Neural progenitor cell (in vitro differentiated cells): ENCODE measurements at regions not wholly inside any gene's neighbourhood (a gene's known extent, or its start where the extent isn't known, plus 50 kb on each side); places are given as distances from the start of the nearest gene placed in this dataset.

Source experiments
- DNase-seq: peaks from one replicate; pipeline ENCODE4 v3.0.0-alpha.2; 2016; ENCODE audit warnings: low spot score
- H2AFZ ChIP-seq: fragments of 200-600 bp; sonication (generic); replicated peaks from 2 replicates; pipeline ENCODE4 v1.6.1; 2016; ENCODE audit warnings: antibody characterized with exemption
- H3F3A ChIP-seq: fragments of 200-600 bp; sonication (generic); 2 replicates; pipeline ENCODE4 v1.6.1; 2016; ENCODE audit warnings: antibody characterized with exemption, low read depth
- H3K27ac ChIP-seq: fragments of 200-600 bp; sonication (generic); 2 replicates; pipeline ENCODE4 v1.5.1; 2016; ENCODE audit warnings: mild to moderate bottlenecking
- H3K27me3 ChIP-seq: fragments of 200-600 bp; sonication (generic); 2 replicates; pipeline ENCODE4 v1.6.1; 2016; ENCODE audit warnings: mild to moderate bottlenecking, moderate library complexity
- H3K36me3 ChIP-seq: fragments of 200-600 bp; sonication (generic); 2 replicates; pipeline ENCODE4 v1.5.1; 2016
- H3K4me1 ChIP-seq: fragments of 200-600 bp; sonication (generic); 2 replicates; pipeline ENCODE4 v1.6.1; 2016; ENCODE audit warnings: mixed run types
- H3K4me2 ChIP-seq: fragments of 200-600 bp; sonication (generic); 2 replicates; pipeline ENCODE4 v1.6.1; 2016
- H3K4me3 ChIP-seq: fragments of 200-600 bp; sonication (generic); 2 replicates; pipeline ENCODE4 v1.5.1; 2016
- H3K79me2 ChIP-seq: fragments of 200-600 bp; sonication (generic); 2 replicates; pipeline ENCODE4 v1.6.1; 2016; ENCODE audit warnings: low read depth
- H3K9ac ChIP-seq: fragments of 200-600 bp; sonication (generic); 2 replicates; pipeline ENCODE4 v1.6.1; 2016
- H3K9me3 ChIP-seq: fragments of 200-600 bp; sonication (generic); 2 replicates; pipeline ENCODE4 v1.5.1; 2016; ENCODE audit warnings: low read depth
- H4K20me1 ChIP-seq: fragments of 200-600 bp; sonication (generic); 2 replicates; pipeline ENCODE4 v1.6.1; 2016; ENCODE audit warnings: low read depth
- H3K27ac Mint-ChIP-seq: 3 replicates; pipeline ENCODE4 v1.8.0; 2021; ENCODE audit warnings: mixed read lengths
- H3K27me3 Mint-ChIP-seq: 2 replicates; pipeline ENCODE4 v1.8.0; 2022; ENCODE audit warnings: low read depth, mild to moderate bottlenecking, inconsistent platforms, moderate library complexity, mixed read lengths; ENCODE audit not compliant: insufficient read depth
- H3K36me3 Mint-ChIP-seq: 3 replicates; pipeline ENCODE4 v1.8.0; 2021; ENCODE audit warnings: mixed read lengths
- H3K4me1 Mint-ChIP-seq: 3 replicates; pipeline ENCODE4 v1.8.0; 2021; ENCODE audit warnings: mixed read lengths
- H3K4me3 Mint-ChIP-seq: 3 replicates; pipeline ENCODE4 v1.8.0; 2021; ENCODE audit warnings: mild to moderate bottlenecking, moderate library complexity, mixed read lengths
- H3K9me3 Mint-ChIP-seq: 3 replicates; pipeline ENCODE4 v1.8.0; 2020; ENCODE audit warnings: mixed read lengths
- EZH2 ChIP-seq: fragments of 200-600 bp; sonication (generic); IDR thresholded peaks from 2 replicates; pipeline ENCODE4 v1.6.1; 2017; ENCODE audit warnings: antibody characterized with exemption, mild to moderate bottlenecking, moderate library complexity
- EZH2phosphoT487 ChIP-seq: fragments of 200-600 bp; sonication (generic); IDR thresholded peaks from 2 replicates; pipeline ENCODE4 v1.6.1; 2017; ENCODE audit warnings: antibody characterized with exemption
- TF ChIP-seq, protein P1 (sequence below): fragments of 200-600 bp; sonication (generic); IDR thresholded peaks from 2 replicates; pipeline ENCODE4 v1.5.1; 2017; ENCODE audit warnings: antibody characterized with exemption, mild to moderate bottlenecking

DNA sequence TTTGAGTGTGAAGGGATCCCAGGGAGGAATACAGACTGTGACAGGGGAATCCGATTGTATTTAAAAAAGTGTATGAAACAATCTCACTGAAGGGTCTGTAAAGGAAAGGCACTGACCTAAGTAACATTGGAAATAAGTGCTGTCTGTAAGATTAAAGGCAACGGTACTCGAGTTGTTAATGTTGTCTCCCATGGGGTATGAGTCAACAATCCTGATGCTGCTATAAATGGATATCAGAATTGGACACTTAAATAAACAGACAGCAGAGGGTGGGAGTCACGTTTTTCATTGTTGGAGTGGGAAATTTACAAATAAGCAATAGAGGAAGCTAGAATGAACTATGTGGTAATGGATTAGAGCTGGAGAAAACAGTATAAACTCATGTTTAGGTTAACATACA is 452.4 kb upstream of the RGPD4 start:
- no peaks in the 10 kb centered on the region for H4K20me1 ChIP-seq
- H3K36me3 Mint-ChIP-seq = no peaks in the 10 kb centered on the region
- H3F3A ChIP-seq = no peaks in the 10 kb centered on the region
- no peaks in the 10 kb centered on the region for H3K79me2 ChIP-seq
- no peak overlapping the region for H3K4me3 ChIP-seq
- H3K4me3 Mint-ChIP-seq = no peak overlapping the region
- no peaks in the 10 kb centered on the region for H3K27me3 ChIP-seq
- no peak overlapping the region for H3K27ac Mint-ChIP-seq
- no peaks in the 10 kb centered on the region for H3K36me3 ChIP-seq
- H3K27ac ChIP-seq = no peak overlapping the region
- no peak overlapping the region for H3K4me2 ChIP-seq
- no peaks in the 10 kb centered on the region for H3K4me1 Mint-ChIP-seq
- peaks cover 12% of the 10 kb centered on the region for H3K9me3 Mint-ChIP-seq
- no peaks in the 10 kb centered on the region for H3K4me1 ChIP-seq
- no peak overlapping the region for H3K9ac ChIP-seq
- no peak for DNase-seq
- H3K9me3 ChIP-seq = peaks cover 5% of the 10 kb centered on the region
- TF ChIP-seq EZH2 (no peak), EZH2phosphoT487 (no peak)
- TF ChIP-seq, protein P1, sequence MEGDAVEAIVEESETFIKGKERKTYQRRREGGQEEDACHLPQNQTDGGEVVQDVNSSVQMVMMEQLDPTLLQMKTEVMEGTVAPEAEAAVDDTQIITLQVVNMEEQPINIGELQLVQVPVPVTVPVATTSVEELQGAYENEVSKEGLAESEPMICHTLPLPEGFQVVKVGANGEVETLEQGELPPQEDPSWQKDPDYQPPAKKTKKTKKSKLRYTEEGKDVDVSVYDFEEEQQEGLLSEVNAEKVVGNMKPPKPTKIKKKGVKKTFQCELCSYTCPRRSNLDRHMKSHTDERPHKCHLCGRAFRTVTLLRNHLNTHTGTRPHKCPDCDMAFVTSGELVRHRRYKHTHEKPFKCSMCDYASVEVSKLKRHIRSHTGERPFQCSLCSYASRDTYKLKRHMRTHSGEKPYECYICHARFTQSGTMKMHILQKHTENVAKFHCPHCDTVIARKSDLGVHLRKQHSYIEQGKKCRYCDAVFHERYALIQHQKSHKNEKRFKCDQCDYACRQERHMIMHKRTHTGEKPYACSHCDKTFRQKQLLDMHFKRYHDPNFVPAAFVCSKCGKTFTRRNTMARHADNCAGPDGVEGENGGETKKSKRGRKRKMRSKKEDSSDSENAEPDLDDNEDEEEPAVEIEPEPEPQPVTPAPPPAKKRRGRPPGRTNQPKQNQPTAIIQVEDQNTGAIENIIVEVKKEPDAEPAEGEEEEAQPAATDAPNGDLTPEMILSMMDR = no peak
- no peak overlapping the region for H2AFZ ChIP-seq
- no peaks in the 10 kb centered on the region for H3K27me3 Mint-ChIP-seq

DNA sequence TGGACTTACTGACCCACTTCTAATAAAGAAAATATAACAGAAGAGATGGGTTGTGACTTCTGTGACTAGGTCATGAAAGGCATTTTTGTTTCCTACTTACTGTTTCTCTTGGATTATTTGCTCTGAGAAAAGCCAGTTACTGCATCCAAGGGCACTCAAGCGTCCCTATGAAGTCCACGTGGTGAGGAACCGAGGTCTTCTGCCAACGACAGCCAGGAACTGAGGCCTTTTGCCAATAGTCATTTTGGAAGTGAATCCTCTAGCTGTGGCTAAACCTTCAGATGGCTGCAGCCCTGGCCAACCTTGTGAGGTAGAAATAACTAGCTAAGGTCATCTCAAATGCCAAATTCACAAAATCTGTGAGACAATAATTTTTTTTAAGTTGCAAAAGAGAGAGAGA is 449.8 kb upstream of the RGPD4 start:
- no peaks in the 10 kb centered on the region for H3F3A ChIP-seq
- no peaks in the 10 kb centered on the region for H3K79me2 ChIP-seq
- Mint-ChIP-seq H3K9me3 (peaks cover 12% of the 10 kb centered on the region), H3K4me1 (no peaks in the 10 kb centered on the region), H3K36me3 (no peaks in the 10 kb centered on the region), H3K27me3 (no peaks in the 10 kb centered on the region), H3K4me3 (no peak overlapping the region), H3K27ac (no peak overlapping the region)
- no peak overlapping the region for H3K27ac ChIP-seq
- no peak overlapping the region for H3K4me3 ChIP-seq
- TF ChIP-seq EZH2phosphoT487 (no peak), EZH2 (no peak)
- TF ChIP-seq, protein P1 = no peak
- no peaks in the 10 kb centered on the region for H4K20me1 ChIP-seq
- no peaks in the 10 kb centered on the region for H3K4me1 ChIP-seq
- no peaks in the 10 kb centered on the region for H3K36me3 ChIP-seq
- H2AFZ ChIP-seq = no peak overlapping the region
- H3K9ac ChIP-seq = no peak overlapping the region
- no peak overlapping the region for H3K4me2 ChIP-seq
- no peaks in the 10 kb centered on the region for H3K9me3 ChIP-seq
- no peak for DNase-seq
- no peaks in the 10 kb centered on the region for H3K27me3 ChIP-seq

GRCh38 chr2:107380912-107381311 is 445.8 kb upstream of the RGPD4 start:
- Mint-ChIP-seq H3K9me3 (peaks cover 9% of the 10 kb centered on the region), H3K4me3 (no peak overlapping the region), H3K27ac (no peak overlapping the region), H3K36me3 (no peaks in the 10 kb centered on the region), H3K27me3 (no peaks in the 10 kb centered on the region), H3K4me1 (peaks cover 10% of the 10 kb centered on the region)
- H2AFZ ChIP-seq = no peak overlapping the region
- H3K36me3 ChIP-seq = no peaks in the 10 kb centered on the region
- H3K9ac ChIP-seq = no peak overlapping the region
- no peaks in the 10 kb centered on the region for H3K27me3 ChIP-seq
- no peak overlapping the region for H3K27ac ChIP-seq
- no peaks in the 10 kb centered on the region for H3K9me3 ChIP-seq
- H3K4me1 ChIP-seq = no peaks in the 10 kb centered on the region
- H3K4me2 ChIP-seq = no peak overlapping the region
- H3K79me2 ChIP-seq = no peaks in the 10 kb centered on the region
- no peaks in the 10 kb centered on the region for H4K20me1 ChIP-seq
- H3K4me3 ChIP-seq = no peak overlapping the region
- DNase-seq = no peak
- TF ChIP-seq EZH2phosphoT487 (no peak), EZH2 (no peak)
- TF ChIP-seq, protein P1 = no peak
- no peaks in the 10 kb centered on the region for H3F3A ChIP-seq

DNA sequence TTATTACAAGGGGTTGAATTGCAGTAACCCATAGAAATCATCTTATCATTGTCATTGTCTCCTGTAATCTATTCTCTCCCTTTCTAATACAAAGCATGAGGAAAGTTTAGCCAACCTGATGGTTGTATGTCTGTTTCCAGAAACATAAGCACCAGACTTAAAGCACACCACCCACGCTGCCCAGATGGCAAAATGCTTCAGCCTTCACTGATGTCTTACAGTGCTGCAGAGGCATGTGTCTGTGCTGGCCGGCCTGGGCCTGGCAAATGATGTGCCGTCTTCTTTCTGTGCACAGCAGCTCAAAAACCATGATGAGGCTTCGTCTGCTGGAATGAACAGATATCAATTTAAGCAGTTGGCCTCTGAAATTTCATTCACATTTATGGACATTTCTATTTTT is 443.0 kb upstream of the RGPD4 start:
- Mint-ChIP-seq H3K27ac (no peak overlapping the region), H3K9me3 (peaks cover 14% of the 10 kb centered on the region), H3K4me1 (peaks cover 17% of the 10 kb centered on the region), H3K4me3 (no peak overlapping the region), H3K36me3 (no peaks in the 10 kb centered on the region), H3K27me3 (no peaks in the 10 kb centered on the region)
- Histone ChIP-seq H3K27me3 (no peaks in the 10 kb centered on the region), H3K9me3 (no peaks in the 10 kb centered on the region), H3K27ac (no peak overlapping the region), H3K79me2 (no peaks in the 10 kb centered on the region), H3K36me3 (no peaks in the 10 kb centered on the region), H3K4me1 (peaks cover under 1% of the 10 kb centered on the region), H3F3A (no peaks in the 10 kb centered on the region), H4K20me1 (no peaks in the 10 kb centered on the region), H3K9ac (no peak overlapping the region), H2AFZ (no peak overlapping the region), H3K4me3 (no peak overlapping the region), H3K4me2 (no peak overlapping the region)
- no peak for TF ChIP-seq EZH2
- TF ChIP-seq, protein P1 = no peak
- TF ChIP-seq EZH2phosphoT487 = no peak
- DNase-seq = no peak
